ENCODE measurements at regions not wholly inside any gene's neighbourhood (a gene's known extent, or its start where the extent isn't known, plus 50 kb on each side); places are given as distances from the start of the nearest gene placed in this dataset.

GRCh38 chr2:139080244-139080643 is 300.1 kb upstream of the NXPH2 start:
- no peak for TF ChIP-seq CTCF (IDR thresholded peaks at IDR 0.05)
- TF ChIP-seq POLR2A (IDR thresholded peaks at IDR 0.05): no peak
